ENCODE measurements at regions not wholly inside any gene's neighbourhood (a gene's known extent, or its start where the extent isn't known, plus 50 kb on each side); places are given as distances from the start of the nearest gene placed in this dataset.

GRCh38 chr2:16406496-16407289, 258.9 kb downstream of the CYRIA start:
- no peak for TF ChIP-seq CTCF (IDR thresholded peaks at IDR 0.05; ENCODE audit: control extremely low read depth, extremely low read depth, low read depth, missing control alignments)
- POLR2A ChIA-PET: no interaction called here
- CTCF ChIA-PET: interaction anchor here (1.3 to 1.8 kb wide), 2 partner anchors 28 to 38 kb away, joined by 3 to 4 read pairs; no protein-coding TSS in a partner anchor
- no peak for DNase-seq (ENCODE audit: extremely low spot score)

- TF ChIP-seq CTCF (IDR thresholded peaks at IDR 0.05; ENCODE audit: control extremely low read depth, extremely low read depth, low read depth, missing control alignments): no peak
- no peak for DNase-seq (ENCODE audit: extremely low spot score)
- POLR2A ChIA-PET: no interaction called here
- CTCF ChIA-PET: interaction anchor here (1.8 kb wide), 1 partner anchor 37 kb away, joined by 4 read pairs; no protein-coding TSS in a partner anchor
These were observed 260.1 kb downstream of the CYRIA start for GRCh38 chr2:16405551-16405950.

GRCh38 chr2:16404551-16405300, 260.9 kb downstream of the CYRIA start:
- CTCF ChIA-PET: interaction anchor here (1.1 to 1.2 kb wide), 3 partner anchors 14 to 17 kb away, joined by 3 to 4 read pairs (median 3); no protein-coding TSS in a partner anchor

GRCh38 chr2:16404146-16404545, 261.5 kb downstream of the CYRIA start:
- CTCF ChIA-PET: interaction anchor here (1.1 to 1.2 kb wide), 3 partner anchors 14 to 17 kb away, joined by 3 to 4 read pairs (median 3); no protein-coding TSS in a partner anchor
- POLR2A ChIA-PET: no interaction called here

More at GRCh38 chr2:16404551-16405300, 260.9 kb downstream of the CYRIA start:
- POLR2A ChIA-PET: no interaction called here
- TF ChIP-seq CTCF (IDR thresholded peaks at IDR 0.05; ENCODE audit: control extremely low read depth, extremely low read depth, low read depth, missing control alignments): no peak
- no peak for DNase-seq (ENCODE audit: extremely low spot score)

GRCh38 chr2:16402891-16403290, 262.7 kb downstream of the CYRIA start:
- CTCF ChIA-PET: no interaction called here
- POLR2A ChIA-PET: no interaction called here
- no peak for DNase-seq (ENCODE audit: extremely low spot score)
- TF ChIP-seq CTCF (IDR thresholded peaks at IDR 0.05; ENCODE audit: control extremely low read depth, extremely low read depth, low read depth, missing control alignments): no peak

More at GRCh38 chr2:16404146-16404545, 261.5 kb downstream of the CYRIA start:
- no peak for TF ChIP-seq CTCF (IDR thresholded peaks at IDR 0.05; ENCODE audit: control extremely low read depth, extremely low read depth, low read depth, missing control alignments)
- DNase-seq (ENCODE audit: extremely low spot score): no peak

- ChIA-PET CTCF (interaction anchor here (1.7 kb wide), 1 partner anchor 12 kb away, joined by 3 read pairs; no protein-coding TSS in a partner anchor), POLR2A (no interaction called here)
- no peak for DNase-seq (ENCODE audit: extremely low spot score)
- TF ChIP-seq CTCF (IDR thresholded peaks at IDR 0.05; ENCODE audit: control extremely low read depth, extremely low read depth, low read depth, missing control alignments): no peak
These were observed 263.8 kb downstream of the CYRIA start for GRCh38 chr2:16401761-16402300.

Measured in GM10248 (cell line).